Cardiac fibroblast (primary cell): ENCODE measurements at regions not wholly inside any gene's neighbourhood (a gene's known extent, or its start where the extent isn't known, plus 50 kb on each side); places are given as distances from the start of the nearest gene placed in this dataset.
"Not testable (repeated sequence)": the region's sequence is repeated elsewhere in the genome, so short reads cannot be mapped to it uniquely, and the experiment has no call there.

ENCODE experiments used
- DNase-seq, 2 donors: peaks; one replicate each; pipeline versions ENCODE4 v3.0.0 to v3.0.0-alpha.2; 2010; ENCODE audit warnings: low read depth in 2 of 2
- H3K4me3 ChIP-seq, 2 donors: replicated peaks in 1 of 2; 1 replicate in 1 of 2; 2 replicates in 1 of 2; pipeline ENCODE4 v1.5.1; 2011; ENCODE audit warnings: low read depth in 2 of 2, low read length in 2 of 2, mild to moderate bottlenecking in 2 of 2, moderate library complexity in 1 of 2
- TF ChIP-seq, protein P1 (sequence below): IDR thresholded peaks from one replicate; pipeline ENCODE4 v1.5.1; 2011; ENCODE audit warnings: low read depth, mild to moderate bottlenecking, low read length, inconsistent platforms

DNA sequence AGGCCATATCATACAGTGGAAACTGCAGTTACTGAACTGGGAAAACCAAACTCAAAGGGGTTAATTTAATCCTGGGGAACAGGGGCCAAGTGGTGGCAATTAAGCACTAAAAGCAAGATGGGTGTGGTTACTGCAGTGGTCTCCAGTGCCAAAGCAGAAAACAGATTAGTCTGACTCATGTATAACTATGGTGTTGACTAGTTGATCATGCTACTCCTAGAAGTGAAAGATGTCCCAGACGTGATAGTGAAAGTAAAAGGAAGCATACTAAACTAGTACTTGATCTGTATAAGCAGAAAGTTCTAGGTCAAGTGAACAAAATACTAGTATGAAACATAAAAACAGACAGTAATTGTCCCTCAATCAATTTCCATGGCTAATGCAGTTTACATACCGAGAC, 360.0 kb upstream of the SLITRK5 start:
- no peak overlapping the region for H3K4me3 ChIP-seq
- no peak for DNase-seq
- TF ChIP-seq, protein P1, sequence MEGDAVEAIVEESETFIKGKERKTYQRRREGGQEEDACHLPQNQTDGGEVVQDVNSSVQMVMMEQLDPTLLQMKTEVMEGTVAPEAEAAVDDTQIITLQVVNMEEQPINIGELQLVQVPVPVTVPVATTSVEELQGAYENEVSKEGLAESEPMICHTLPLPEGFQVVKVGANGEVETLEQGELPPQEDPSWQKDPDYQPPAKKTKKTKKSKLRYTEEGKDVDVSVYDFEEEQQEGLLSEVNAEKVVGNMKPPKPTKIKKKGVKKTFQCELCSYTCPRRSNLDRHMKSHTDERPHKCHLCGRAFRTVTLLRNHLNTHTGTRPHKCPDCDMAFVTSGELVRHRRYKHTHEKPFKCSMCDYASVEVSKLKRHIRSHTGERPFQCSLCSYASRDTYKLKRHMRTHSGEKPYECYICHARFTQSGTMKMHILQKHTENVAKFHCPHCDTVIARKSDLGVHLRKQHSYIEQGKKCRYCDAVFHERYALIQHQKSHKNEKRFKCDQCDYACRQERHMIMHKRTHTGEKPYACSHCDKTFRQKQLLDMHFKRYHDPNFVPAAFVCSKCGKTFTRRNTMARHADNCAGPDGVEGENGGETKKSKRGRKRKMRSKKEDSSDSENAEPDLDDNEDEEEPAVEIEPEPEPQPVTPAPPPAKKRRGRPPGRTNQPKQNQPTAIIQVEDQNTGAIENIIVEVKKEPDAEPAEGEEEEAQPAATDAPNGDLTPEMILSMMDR, result no peak

DNA sequence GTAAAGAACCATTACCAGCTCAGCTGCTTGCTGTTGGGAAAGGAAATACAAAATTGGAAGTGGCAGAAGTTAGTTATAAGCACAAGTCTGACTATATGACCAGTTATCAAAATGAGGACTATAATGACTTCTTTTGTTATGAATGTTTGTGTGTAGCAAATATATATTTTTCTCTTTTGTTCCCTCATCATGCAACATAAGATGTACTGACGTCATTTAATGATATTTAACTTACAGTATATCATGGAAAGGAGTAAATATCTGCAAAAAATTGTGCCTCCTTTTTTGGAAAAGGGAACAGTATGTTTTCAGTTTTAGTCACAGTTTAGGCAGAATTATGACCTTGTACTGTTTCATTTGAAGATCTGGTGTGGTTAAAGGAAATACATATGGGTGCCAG, 356.3 kb upstream of the SLITRK5 start:
- TF ChIP-seq, protein P1, result no peak
- DNase-seq, result no peak
- H3K4me3 ChIP-seq, result no peak overlapping the region

DNA sequence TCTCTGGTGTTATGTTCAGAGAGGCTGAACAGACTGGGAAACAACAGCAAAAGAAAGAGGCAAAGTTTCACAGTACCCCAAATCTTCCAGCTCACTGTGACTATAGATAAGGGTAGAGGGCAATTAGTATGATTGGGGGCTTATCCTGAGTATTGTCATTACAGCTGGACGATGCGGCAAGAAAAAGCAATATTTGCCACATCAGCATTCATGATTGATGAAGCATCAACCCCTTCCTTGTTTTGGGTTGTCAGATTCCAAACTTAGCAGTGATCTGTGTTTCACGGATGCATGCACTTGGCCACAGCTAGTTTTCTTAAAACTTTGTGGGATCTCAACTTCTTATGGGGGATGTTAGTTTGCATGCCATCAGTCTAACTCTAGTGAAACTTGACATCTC, 348.8 kb upstream of the SLITRK5 start:
- TF ChIP-seq, protein P1, result no peak
- no peak for DNase-seq
- H3K4me3 ChIP-seq, result no peak overlapping the region

DNA sequence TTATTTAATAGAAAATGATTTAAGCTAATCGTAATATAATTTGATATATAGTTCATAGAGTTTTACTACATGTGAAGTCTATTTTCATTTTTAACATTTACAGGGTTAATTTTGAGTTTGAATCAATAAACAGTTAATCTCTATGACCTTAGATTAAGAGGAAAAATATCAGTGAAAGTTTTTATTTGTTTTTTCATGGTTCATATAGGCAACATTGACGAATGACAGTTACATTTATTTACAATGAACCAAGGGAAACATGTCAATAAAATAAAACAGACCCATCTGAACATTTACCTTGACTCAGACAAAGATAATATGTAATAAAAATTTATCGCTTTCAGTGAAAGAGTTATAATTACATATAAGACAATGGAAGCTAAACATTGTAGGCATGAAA, 346.6 kb upstream of the SLITRK5 start:
- H3K4me3 ChIP-seq, result no peak overlapping the region
- no peak for DNase-seq
- TF ChIP-seq, protein P1, result no peak

DNA sequence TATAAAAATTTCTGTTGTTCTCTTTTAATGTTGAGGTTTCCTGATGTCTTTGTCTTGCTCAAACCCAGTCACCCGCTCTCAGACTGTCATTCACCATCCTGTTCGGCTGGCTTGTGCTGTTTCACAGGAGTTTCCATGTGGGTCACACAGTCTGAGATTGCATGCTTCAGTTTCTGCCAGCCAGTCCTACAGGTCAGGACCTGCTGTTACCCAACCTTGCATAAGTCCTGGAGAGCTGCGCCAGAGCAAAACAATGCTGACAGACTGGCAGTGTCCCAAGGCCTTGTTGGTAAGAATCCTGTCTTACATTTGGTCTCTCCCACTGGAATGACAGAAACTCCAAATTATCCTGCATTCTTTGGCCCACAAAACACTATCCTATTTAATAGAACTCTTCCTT, 340.0 kb upstream of the SLITRK5 start:
- peak in 1 of 2 donors; percentile 1 for DNase-seq
- H3K4me3 ChIP-seq, result no peak overlapping the region
- TF ChIP-seq, protein P1, result no peak

DNA sequence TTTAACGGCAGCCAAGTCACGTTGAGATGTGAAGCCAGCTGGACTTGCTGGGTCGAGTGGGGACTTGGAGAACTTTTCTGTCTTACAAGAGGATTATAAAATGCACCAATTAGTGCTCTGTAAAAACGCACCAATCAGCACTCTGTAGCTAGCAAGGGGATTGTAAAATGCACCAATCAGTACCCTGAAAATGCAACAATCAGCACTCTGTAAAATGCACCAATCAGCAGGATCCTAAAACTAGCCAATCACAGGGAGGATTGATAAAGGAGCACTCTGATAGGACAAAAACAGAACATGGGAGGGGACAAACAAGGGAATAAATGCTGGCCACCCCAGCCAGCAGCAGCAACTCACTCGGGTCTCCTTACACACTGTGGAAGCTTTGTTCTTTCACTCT, 337.6 kb upstream of the SLITRK5 start:
- no peak for DNase-seq
- no peak overlapping the region for H3K4me3 ChIP-seq
- TF ChIP-seq, protein P1, result no peak

DNA sequence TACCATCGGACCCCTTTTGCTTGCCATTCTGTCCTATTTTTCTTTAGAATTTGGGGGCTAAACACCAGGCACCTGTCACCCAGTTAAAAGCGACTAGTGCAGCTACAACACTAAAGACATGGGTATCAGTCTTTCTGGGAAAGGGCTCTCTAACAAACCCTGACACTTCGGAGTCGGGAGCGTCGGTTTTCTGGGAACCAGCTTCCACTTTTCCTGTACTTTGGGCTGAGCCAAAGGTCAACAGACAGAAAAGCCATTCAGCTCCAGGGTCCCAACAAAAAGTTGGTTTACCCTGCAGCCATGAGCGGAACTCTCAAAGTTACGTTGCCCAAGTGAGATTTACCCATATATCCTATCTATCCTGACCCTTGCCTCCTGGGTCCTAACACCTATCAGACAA, 337.0 kb upstream of the SLITRK5 start:
- H3K4me3 ChIP-seq, result no peak overlapping the region
- DNase-seq, result no peak
- TF ChIP-seq, protein P1, result no peak

DNA sequence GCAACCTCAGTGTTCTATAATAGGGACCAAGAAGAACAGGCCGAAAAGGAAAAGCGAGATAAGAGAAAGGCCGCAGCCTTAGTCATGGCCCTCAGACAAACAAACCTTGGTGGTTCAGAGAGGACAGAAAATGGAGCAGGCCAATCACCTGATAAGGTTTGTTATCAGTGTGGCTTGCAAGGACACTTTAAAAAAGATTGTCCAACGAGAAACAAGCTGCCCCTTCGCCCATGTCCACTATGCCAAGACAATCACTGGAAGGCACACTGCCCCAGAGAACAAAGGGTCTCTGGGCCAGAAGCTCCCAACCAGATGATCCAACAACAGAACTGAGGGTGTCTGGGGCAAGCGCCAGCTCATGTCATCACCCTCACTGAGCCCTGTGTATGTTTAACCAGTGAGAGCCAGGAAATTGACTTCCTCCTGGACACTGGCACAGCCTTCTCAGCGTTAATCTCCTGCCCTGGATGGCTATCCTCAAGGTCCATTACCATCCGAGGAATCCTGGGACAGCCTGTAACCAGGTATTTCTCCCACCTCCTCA, 334.8 kb upstream of the SLITRK5 start:
- DNase-seq, H3K4me3 ChIP-seq: not testable (repeated sequence)
